GM12891 (cell line): ENCODE measurements at regions not wholly inside any gene's neighbourhood (a gene's known extent, or its start where the extent isn't known, plus 50 kb on each side); places are given as distances from the start of the nearest gene placed in this dataset.

Source experiments
- PAX5 ChIP-seq: IDR thresholded peaks from 2 replicates; pipeline ENCODE4 v1.6.1; 2011; ENCODE audit warnings: low read length, moderate library complexity, mild to moderate bottlenecking; ENCODE audit not compliant: insufficient read depth, severe bottlenecking
- POLR2A ChIP-seq: IDR thresholded peaks from 2 replicates; pipeline ENCODE4 v1.6.1; 2011; ENCODE audit warnings: low read depth, low read length, control low read depth
- POLR2AphosphoS5 ChIP-seq: IDR thresholded peaks from 2 replicates; pipeline ENCODE4 v1.6.1; 2011; ENCODE audit warnings: low read depth, low read length, control low read depth
- SPI1 ChIP-seq: IDR thresholded peaks from 2 replicates; pipeline ENCODE4 v1.6.1; 2011; ENCODE audit warnings: low read depth, low read length, control low read depth

GRCh38 chr7:4604456-4604940 lies 77.6 kb upstream of the FOXK1 start:
- no peak for TF ChIP-seq POLR2A
- TF ChIP-seq POLR2AphosphoS5, result no peak
- TF ChIP-seq SPI1, result no peak
- TF ChIP-seq PAX5, result no peak
